ENCODE measurements at regions not wholly inside any gene's neighbourhood (a gene's known extent, or its start where the extent isn't known, plus 50 kb on each side); places are given as distances from the start of the nearest gene placed in this dataset.

DNA sequence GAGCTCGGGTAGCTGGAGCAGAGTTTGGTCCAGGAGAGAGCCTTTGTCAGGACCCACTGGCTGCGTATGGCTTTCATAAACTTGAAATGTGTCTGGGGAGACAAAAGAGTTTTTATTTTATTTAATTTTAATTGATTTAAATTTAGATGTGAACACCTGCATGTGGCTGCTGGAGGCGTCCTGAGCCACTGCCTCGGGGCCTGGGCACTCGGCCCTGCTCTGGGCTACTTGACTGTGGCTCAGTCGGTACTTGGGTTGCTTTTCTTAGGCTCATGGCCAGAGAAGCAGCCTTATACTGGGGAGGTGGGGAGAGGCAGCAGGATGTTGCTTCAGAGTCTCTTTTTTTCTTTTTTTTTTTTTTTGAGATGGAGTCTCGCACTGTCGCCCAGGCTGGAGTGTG lies 661.8 kb upstream of the HS6ST1 start:
- no peaks in the 10 kb centered on the region for H3K4me1 ChIP-seq (ENCODE audit: control insufficient read depth, low read length)
- H3F3A ChIP-seq (ENCODE audit: control insufficient read depth, insufficient read depth), result no peaks in the 10 kb centered on the region
- H3K27ac ChIP-seq (ENCODE audit: low read depth, low read length), result no peak overlapping the region
- no peaks in the 10 kb centered on the region for H3K9me3 ChIP-seq (ENCODE audit: control insufficient read depth, insufficient read depth, low read length)
- H3K36me3 ChIP-seq (ENCODE audit: control insufficient read depth, low read length), result no peaks in the 10 kb centered on the region
- no peak overlapping the region for H3K4me2 ChIP-seq (ENCODE audit: low read length)
- no peak overlapping the region for H3K4me3 ChIP-seq (ENCODE audit: low read length)
- no peaks in the 10 kb centered on the region for H3K79me2 ChIP-seq (ENCODE audit: control insufficient read depth, low read length)
- H3K9me2 ChIP-seq (replicated peaks; ENCODE audit: control insufficient read depth, low read length), result no peaks in the 10 kb centered on the region; the same call in 1 of the 2 replicates
- no peak for TF ChIP-seq EZH2phosphoT487 (IDR thresholded peaks at IDR 0.05; ENCODE audit: borderline replicate concordance, low read length)
- TF ChIP-seq, protein P1, sequence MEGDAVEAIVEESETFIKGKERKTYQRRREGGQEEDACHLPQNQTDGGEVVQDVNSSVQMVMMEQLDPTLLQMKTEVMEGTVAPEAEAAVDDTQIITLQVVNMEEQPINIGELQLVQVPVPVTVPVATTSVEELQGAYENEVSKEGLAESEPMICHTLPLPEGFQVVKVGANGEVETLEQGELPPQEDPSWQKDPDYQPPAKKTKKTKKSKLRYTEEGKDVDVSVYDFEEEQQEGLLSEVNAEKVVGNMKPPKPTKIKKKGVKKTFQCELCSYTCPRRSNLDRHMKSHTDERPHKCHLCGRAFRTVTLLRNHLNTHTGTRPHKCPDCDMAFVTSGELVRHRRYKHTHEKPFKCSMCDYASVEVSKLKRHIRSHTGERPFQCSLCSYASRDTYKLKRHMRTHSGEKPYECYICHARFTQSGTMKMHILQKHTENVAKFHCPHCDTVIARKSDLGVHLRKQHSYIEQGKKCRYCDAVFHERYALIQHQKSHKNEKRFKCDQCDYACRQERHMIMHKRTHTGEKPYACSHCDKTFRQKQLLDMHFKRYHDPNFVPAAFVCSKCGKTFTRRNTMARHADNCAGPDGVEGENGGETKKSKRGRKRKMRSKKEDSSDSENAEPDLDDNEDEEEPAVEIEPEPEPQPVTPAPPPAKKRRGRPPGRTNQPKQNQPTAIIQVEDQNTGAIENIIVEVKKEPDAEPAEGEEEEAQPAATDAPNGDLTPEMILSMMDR (IDR thresholded peaks at IDR 0.05; ENCODE audit: low read depth, low read length, poor library complexity, severe bottlenecking), result no peak
- no peaks in the 10 kb centered on the region for H4K20me1 ChIP-seq (ENCODE audit: control insufficient read depth, insufficient read depth, low read depth, low read length)
- H3K27me3 ChIP-seq (ENCODE audit: control insufficient read depth, low read length), result peaks cover 7% of the 10 kb centered on the region; the same call in 1 of the 2 replicates

DNA sequence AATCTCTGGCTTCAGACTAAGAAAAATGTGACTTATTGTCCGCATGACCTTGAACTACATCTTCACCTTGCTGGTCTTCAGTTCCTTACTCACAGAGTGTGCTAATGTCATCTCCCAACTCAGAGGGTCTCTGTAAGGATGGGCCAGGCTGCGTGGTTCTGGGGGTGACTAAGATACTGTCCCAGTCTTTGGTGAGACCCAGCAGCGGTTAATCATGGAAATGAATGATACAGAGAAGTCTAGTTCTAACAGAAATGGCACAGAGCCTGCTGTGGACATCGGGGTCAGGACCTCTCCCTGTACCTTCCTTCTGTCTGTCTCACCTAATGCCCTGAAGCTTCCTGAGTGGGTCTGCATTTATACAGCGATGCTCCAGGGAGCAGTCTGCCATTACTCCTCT lies 662.7 kb upstream of the HS6ST1 start:
- no peaks in the 10 kb centered on the region; the same call in 1 of the 2 replicates for H3K9me2 ChIP-seq (replicated peaks; ENCODE audit: control insufficient read depth, low read length)
- no peaks in the 10 kb centered on the region for H3F3A ChIP-seq (ENCODE audit: control insufficient read depth, insufficient read depth)
- H3K27me3 ChIP-seq (ENCODE audit: control insufficient read depth, low read length), result peaks cover 7% of the 10 kb centered on the region; the same call in 1 of the 2 replicates
- no peaks in the 10 kb centered on the region for H3K4me1 ChIP-seq (ENCODE audit: control insufficient read depth, low read length)
- H3K36me3 ChIP-seq (ENCODE audit: control insufficient read depth, low read length), result no peaks in the 10 kb centered on the region
- H4K20me1 ChIP-seq (ENCODE audit: control insufficient read depth, insufficient read depth, low read depth, low read length), result no peaks in the 10 kb centered on the region
- H3K4me3 ChIP-seq (ENCODE audit: low read length), result no peak overlapping the region
- no peaks in the 10 kb centered on the region for H3K79me2 ChIP-seq (ENCODE audit: control insufficient read depth, low read length)
- H3K27ac ChIP-seq (ENCODE audit: low read depth, low read length), result no peak overlapping the region
- H3K9me3 ChIP-seq (ENCODE audit: control insufficient read depth, insufficient read depth, low read length), result no peaks in the 10 kb centered on the region
- no peak for TF ChIP-seq EZH2phosphoT487 (IDR thresholded peaks at IDR 0.05; ENCODE audit: borderline replicate concordance, low read length)
- TF ChIP-seq, protein P1 (IDR thresholded peaks at IDR 0.05; ENCODE audit: low read depth, low read length, poor library complexity, severe bottlenecking), result no peak
- no peak overlapping the region for H3K4me2 ChIP-seq (ENCODE audit: low read length)

DNA sequence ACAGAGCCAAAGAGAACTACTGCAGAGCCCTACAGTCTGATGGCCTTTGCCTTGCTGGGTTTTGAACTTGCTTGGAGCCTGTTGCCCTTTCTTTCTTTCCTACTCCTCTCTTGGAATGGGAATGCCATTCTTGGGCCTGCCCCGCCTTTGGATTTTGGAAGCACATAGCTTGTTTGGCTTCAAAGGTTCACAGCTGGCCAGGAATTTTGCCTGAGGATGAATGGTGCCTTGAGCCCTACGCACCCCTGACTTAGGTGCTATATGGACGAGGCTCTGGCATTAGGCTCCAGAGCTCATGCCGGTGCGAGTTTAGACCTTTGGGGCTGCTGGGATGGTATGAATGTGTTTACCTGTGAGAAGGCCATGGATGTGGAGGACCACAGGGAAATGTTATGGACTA lies 663.3 kb upstream of the HS6ST1 start:
- H3K27ac ChIP-seq (ENCODE audit: low read depth, low read length), result no peak overlapping the region
- H3K9me3 ChIP-seq (ENCODE audit: control insufficient read depth, insufficient read depth, low read length), result no peaks in the 10 kb centered on the region
- no peaks in the 10 kb centered on the region for H4K20me1 ChIP-seq (ENCODE audit: control insufficient read depth, insufficient read depth, low read depth, low read length)
- H3F3A ChIP-seq (ENCODE audit: control insufficient read depth, insufficient read depth), result no peaks in the 10 kb centered on the region
- H3K4me3 ChIP-seq (ENCODE audit: low read length), result no peak overlapping the region
- H3K79me2 ChIP-seq (ENCODE audit: control insufficient read depth, low read length), result no peaks in the 10 kb centered on the region
- no peaks in the 10 kb centered on the region for H3K36me3 ChIP-seq (ENCODE audit: control insufficient read depth, low read length)
- H3K4me2 ChIP-seq (ENCODE audit: low read length), result no peak overlapping the region
- H3K27me3 ChIP-seq (ENCODE audit: control insufficient read depth, low read length), result peaks cover 7% of the 10 kb centered on the region; the same call in 1 of the 2 replicates
- H3K9me2 ChIP-seq (replicated peaks; ENCODE audit: control insufficient read depth, low read length), result no peaks in the 10 kb centered on the region; the same call in 1 of the 2 replicates
- no peaks in the 10 kb centered on the region for H3K4me1 ChIP-seq (ENCODE audit: control insufficient read depth, low read length)
- no peak for TF ChIP-seq EZH2phosphoT487 (IDR thresholded peaks at IDR 0.05; ENCODE audit: borderline replicate concordance, low read length)
- TF ChIP-seq, protein P1 (IDR thresholded peaks at IDR 0.05; ENCODE audit: low read depth, low read length, poor library complexity, severe bottlenecking), result no peak

All from DOHH2 (cell line).